ENCODE measurements at regions not wholly inside any gene's neighbourhood (a gene's known extent, or its start where the extent isn't known, plus 50 kb on each side); places are given as distances from the start of the nearest gene placed in this dataset.

DNA sequence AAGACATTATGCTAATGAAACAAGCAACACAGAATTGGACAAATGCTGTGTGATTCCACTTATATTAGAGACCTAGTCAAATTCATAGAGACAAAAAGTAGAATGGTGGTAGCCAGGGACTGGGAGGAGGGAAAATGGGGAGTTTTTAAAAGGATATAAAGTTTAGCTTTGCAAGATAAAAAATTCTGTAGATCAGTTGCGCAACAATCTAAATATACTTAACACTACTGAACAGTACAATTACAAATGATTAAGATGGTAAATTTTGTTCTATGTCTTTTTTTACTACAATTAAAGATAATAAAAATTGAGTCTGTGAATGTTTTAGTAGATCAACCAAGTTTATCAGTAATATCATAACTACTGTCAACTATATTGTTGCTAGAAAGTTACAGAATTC, 340.1 kb upstream of the PDZRN3 start:
- DNase-seq (ENCODE audit: low spot score): no peak

GRCh38 chr3:73955494-73956070, 330.8 kb upstream of the PDZRN3 start:
- DNase-seq (ENCODE audit: low spot score): no peak

GRCh38 chr3:73954506-73954905, 329.8 kb upstream of the PDZRN3 start:
- DNase-seq (ENCODE audit: low spot score): no peak

- DNase-seq (ENCODE audit: low spot score): no peak
Observed at GRCh38 chr3:73952781-73953180, 328.0 kb upstream of the PDZRN3 start.

DNA sequence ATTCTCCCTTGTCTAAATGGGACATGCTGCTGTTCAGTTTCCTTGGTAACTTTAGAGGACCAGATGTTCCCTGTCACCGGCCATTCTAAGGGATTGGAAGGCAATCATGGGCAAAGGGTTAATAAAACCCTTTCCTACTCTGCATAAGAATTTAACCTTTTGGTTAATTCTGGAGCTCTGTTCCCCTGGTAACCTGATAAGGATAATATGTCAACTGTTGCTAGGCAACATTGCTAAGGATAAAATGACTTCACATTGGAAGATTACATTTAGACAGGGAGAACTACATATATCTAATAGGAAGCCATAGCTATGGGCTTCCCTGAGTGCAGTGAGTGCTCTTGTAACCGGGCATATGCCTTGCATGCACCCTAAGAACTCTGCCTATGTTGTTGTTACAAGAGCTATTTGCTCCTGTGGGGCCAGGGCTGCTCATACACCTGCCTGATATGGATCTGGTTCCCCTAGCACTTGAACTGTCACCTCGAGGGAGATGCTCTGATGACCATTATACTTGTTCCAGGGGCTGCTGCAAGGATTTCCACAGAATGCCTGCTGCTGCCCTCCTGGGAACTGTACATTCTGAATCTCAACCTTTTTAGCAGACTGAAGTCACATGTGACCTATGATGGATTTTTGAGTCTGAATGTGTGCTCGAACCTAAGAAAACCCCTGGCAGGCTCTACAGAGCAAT, 326.3 kb upstream of the PDZRN3 start:
- no peak for DNase-seq (ENCODE audit: low spot score)

- DNase-seq (ENCODE audit: low spot score): no peak
Observed at GRCh38 chr3:73945541-73945940, 320.8 kb upstream of the PDZRN3 start.

DNA sequence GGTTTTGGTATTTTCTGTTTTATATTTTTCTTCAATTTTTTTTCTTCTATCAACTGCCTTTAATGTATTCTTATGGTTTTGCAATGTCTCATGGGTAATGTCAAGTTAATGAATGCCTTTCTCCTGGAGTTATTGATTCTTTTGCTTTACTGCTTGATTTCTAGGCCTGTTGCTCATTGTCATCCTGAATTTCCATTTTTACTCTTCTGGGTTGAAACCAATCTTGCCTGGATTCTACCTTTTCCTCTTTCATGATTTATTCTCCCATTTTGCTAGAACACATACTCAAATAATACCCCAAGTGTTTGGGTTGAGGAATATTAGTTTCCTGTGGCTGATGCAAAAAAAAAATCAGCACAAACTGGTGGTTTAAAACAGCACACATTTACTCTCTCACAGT, 315.2 kb upstream of the PDZRN3 start:
- DNase-seq (ENCODE audit: low spot score): no peak

- DNase-seq (ENCODE audit: low spot score): no peak
Observed at GRCh38 chr3:73933585-73933984, 308.8 kb upstream of the PDZRN3 start.

GRCh38 chr3:73927203-73927570, 302.4 kb upstream of the PDZRN3 start:
- DNase-seq (ENCODE audit: low spot score): no peak

DNA sequence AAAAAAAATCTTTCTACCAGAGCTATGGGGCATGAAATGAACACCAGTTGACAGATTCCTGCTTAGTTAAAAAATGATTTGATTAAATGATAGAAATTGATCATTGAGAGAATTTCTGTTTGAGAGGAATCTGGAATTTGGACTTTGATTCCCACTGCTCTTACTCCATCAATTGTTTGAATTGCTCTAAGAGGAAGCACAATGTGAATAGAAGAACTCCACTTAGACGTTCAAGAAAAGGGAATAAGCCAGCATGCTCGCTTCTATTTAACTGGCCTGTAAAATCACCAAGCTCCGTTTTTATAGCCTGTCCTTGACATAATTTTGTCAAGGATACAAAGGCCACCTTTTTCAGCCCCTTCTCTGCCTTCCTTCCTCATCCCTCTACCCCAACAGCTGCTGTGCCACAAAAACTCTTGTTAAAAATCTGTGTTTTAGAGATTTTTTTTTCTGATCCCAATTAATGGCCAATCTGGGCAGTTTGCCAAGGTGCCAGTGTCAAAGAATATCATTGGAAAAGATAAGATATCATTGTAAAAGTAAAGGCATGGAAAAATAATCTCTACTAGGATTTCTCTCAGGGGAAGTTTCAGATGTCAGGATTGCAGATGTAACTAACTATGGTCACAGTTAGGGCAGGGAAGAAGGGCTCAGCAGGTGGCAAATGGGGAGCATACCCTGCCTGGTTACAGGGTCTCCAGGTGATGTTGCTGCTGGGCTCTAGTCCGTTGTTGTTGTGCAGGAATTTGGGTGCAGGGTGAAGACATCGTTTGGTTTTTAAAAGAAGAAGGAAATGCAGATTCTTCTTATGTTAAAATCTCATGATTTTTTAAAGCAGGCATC, 301.8 kb upstream of the PDZRN3 start:
- no peak for DNase-seq (ENCODE audit: low spot score)

DNA sequence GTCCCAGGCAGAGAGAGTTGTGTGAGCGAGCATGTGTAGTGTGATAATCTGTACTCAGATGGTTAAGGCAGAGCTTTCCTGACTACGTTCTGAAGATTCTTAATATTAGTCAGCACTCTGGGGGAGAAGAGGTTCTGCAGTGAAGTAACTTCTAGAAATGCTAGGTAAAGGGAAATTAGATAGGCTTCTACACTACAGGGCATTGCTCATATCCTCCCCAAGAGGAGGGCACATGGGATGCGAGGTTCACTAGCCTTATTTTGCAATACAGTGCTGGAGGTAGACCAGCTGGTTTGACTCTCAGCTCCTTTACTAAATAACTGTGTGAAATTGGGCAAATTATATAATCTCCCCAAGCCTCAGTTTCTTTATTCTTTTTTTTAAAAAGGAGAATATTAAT, 300.3 kb upstream of the PDZRN3 start:
- no peak for DNase-seq (ENCODE audit: low spot score)

- DNase-seq (ENCODE audit: low spot score): no peak
Observed at GRCh38 chr3:73924048-73924447, 299.3 kb upstream of the PDZRN3 start.

DNA sequence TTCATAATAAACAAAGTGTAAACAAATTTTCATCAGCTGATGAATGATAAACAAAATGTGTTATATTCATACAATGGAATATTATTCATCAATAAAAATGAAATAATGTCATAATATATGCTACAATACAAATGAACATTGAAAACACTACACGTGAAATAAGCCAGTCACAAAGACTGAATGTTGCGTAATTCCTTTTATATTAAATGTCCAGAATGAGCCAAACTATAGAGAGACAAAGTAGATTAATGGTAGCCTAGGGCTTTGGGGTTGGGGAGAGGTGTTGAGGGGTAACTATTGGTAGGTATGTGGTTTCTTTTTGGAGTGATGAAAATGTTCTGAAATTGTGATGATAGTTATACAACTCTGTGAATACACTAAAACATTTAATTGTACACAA, 292.9 kb upstream of the PDZRN3 start:
- DNase-seq (ENCODE audit: low spot score): no peak

- DNase-seq (ENCODE audit: low spot score): no peak
Observed at GRCh38 chr3:73915886-73916285, 291.1 kb upstream of the PDZRN3 start.

DNA sequence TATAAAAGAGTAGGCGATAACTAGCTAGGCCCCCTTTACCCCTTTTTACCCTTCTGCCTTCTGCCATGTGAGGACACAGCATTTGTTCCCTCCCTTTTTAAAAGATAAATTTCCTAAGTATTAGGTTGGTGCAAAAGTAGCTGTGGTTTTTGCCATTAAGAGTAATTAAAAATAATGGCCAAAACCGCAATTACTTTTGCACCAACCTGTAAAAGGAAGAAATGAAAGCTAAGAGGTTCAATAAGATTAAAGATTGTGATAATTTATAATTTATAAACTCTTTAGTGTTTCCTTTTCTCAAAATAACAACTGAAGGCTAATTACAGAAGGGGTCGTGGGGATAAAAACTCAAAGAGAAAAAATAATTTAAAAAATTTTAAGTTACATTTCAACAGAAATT, 283.5 kb upstream of the PDZRN3 start:
- DNase-seq (ENCODE audit: low spot score): no peak

- DNase-seq (ENCODE audit: low spot score): no peak
Observed at GRCh38 chr3:73901686-73902085, 276.9 kb upstream of the PDZRN3 start.

GRCh38 chr3:73894474-73895213, 269.9 kb upstream of the PDZRN3 start:
- DNase-seq (ENCODE audit: low spot score): no peak

DNA sequence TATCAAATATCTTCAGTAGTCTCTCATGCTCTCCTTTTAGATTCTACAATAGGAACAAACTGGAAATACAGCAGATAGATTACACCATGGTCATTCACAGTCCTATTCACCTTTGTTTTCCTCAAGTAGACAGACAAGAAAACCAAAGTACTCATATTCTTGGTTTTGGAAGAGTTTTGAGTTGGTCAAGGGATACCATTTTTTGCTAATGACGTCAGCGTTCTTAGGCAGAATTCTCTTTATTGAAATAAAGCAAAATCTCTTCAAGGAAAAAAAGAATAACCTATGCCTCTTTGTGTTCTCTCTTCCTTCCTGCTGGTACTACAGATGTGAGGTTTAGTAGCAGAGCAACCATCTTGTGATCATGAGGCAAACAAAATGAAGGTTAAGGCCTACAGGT, 268.3 kb upstream of the PDZRN3 start:
- no peak for DNase-seq (ENCODE audit: low spot score)

DNA sequence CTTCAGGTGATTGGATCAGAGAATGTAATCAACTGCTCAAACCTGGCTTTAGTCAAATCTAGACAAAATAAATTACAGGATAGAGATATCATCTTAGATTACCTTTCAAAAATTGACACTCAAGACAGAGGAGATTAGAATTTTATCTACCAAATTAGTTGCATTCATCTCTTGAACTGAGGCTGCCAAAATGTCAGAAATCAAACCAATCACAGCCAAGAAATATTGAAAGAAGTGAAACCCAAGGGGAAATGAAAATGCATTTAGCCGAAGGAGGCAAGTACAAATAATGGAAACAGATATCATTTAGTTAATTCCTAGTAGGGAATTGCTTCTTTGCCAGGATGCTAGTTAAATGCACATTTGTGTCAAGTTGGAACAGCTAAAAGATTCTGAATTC, 261.1 kb upstream of the PDZRN3 start:
- DNase-seq (ENCODE audit: low spot score): no peak

DNA sequence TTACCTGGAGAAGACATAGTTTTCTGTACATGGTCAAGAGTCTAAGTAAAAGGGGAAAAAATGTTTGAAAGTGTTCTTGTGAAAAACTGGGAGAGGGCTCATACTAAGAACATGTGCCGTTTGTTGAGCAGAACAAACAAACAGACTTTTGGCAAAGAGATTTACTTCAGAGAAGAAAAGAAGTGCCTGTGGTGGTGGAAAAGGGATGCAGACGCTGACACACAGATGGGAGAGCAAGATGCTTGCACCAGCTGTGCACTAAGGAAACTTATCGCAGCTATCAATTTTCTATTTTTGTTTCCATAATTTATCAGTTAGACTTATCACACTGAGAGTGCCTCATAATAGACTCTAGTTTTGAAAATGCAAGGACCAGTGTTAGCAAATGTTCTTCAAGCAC, 259.6 kb upstream of the PDZRN3 start:
- no peak for DNase-seq (ENCODE audit: low spot score)

DNA sequence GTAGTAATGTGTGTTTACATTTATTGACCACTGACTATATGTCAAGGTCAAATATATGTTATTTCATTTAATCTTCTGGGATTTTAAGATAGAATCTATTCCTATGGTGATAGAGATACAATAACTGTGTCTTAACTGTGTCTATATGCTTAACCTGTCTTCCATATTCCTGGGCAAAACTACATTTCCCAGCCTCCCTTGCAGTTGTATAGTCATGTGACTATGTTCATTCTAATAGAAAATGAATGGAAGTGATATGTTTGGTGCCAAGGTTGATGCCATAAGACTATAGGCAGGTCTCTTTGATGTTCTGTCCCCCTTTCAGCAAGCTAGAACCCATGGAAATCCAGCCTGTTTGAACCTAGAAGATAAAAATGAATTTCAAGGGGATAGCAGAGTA, 258.8 kb upstream of the PDZRN3 start:
- DNase-seq (ENCODE audit: low spot score): no peak

Measured in HT-29 (cell line).